HG02973 (cell line): ENCODE measurements at regions not wholly inside any gene's neighbourhood (a gene's known extent, or its start where the extent isn't known, plus 50 kb on each side); places are given as distances from the start of the nearest gene placed in this dataset.

Experiments used
- ATAC-seq: cut with Tn5 transposase; IDR thresholded peaks from one replicate; pipeline ENCODE4 v1.9.1; 2021; ENCODE audit warnings: moderate library complexity; ENCODE audit not compliant: unreplicated experiment

DNA sequence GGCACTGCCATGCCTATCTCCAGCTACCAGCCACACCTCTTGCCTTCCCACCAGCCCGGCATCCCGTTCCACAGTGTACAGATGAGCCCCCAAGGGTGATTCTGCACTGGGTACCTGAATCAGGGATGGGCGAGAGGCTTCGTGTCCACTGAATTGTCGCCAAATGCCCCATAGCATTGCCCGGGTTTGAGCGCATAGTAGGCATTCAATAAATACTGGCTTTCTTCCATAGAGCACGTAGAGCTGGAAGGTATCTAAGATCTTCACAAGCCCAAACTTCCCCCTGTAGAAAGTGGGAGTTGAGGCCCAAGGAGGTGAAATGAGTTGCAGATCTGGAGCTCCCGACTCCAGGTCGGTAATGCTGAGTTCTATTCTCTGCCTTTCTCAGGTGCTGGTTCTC lies 358.7 kb downstream of the LPIN1 start:
- no peak for ATAC-seq

DNA sequence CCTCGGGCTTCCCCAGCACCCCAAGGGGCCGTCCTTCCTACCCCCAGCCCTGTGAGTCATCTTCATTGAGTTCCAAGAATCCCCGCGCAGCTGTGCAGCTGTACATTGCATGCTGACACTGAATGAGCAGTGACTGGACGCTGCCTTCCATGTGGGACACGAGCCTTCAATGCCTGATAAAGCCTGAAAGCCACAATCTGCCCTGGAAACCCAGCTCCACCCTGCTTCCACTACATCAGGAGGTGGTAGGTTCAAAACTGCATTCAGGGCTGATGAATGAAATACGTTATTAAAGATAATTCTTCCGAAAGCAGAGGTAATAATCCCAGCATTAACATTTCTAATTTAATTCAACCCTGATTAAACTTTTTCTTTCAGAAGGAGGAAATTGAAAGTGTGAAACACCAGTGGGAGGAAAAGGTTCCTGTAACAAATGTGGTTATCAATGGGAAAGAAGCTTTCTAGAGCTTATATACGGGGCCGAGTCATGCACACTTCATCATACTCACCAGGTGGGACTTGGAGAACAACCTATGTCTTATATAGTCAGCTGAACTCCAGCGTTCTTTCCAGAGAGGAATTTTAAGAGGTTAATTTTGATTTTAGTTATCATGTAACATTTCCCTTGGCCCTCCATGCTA lies 360.1 kb downstream of the LPIN1 start:
- ATAC-seq: no peak

DNA sequence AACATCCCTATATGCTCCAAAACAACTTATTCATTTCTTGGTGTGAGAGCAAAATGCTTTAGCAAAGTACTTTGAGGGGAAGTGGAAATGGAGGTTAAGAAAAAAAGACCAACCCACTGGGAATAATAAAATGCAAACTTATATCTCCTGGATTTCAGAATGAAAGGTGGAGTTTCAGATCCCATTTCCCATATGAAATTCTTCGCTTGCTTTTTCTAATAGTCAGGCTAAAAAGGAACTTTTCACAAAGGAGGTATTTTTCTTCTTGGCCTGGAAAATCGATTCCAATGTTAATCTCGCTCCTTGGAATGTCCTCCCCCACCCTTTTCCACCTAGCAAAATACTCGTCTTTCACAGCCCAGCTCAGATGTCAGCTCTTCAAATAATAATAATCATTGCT lies 360.9 kb downstream of the LPIN1 start:
- ATAC-seq: no peak

DNA sequence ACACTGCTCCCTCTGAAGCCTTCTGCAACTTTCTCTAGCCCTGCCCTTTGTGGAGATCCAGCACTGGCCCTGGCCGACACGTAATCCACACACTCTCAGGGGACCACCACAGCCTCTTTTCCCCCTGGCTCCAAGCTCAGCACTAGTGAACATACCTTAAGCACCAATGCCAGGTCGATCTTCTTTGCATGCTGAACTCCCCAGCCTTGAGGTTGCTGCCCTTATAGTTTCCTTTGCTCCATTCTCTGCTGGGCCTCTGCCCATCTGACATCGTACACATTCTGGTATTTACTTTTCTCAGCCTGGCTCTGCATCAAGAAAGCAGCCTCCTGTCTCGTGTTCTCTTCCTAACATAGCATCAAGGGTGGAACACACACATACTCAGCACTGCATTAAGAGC lies 361.5 kb downstream of the LPIN1 start:
- ATAC-seq: no peak

DNA sequence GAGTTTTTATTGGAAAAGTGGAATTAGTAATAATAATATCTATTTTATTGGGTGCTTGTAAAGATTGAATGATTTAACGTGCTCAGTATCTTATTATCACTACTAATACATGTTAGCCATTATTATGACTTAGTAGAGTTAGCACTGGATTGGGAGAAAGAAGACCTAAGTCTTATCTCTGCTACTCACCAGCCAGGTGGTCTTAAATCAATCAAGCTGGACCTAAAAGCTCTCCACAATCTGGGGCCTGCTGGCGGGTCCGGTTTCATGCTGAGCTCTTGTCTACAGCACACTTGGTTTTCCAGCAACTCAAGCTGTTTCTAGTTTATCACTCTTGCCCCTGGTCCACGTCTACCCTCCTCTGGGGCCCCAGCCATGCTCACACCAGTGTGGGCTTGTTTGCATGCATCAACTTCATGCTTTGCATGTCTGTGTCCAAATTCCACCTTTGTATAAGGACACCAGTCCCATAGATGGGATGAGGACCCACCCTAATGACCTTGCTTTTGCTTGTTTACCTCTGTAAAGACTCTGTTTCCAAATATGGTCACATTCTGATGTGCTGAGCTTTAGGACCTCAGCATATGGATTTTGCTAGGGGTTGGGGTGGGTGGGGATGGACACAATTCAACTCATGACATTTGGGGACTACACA lies 363.1 kb downstream of the LPIN1 start:
- ATAC-seq: no peak

DNA sequence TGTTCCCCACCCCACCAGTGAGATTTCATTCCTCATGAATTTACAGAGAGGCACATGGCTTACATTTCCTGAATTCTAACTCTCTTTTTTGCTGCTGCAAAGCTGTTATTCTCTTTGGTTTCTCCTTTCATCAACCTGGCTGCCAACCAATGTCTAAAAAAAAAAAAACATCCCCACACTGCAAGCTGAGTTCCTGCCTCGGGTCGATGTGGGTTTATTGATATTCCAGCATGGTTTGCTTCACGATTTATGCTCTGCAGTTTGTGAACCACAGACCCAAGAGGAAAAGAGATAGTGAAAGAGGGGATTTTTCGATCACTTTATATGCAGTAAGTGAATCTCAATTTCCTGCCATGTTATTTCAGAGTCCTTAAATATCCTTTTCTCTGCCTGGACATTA lies 363.6 kb downstream of the LPIN1 start:
- no peak for ATAC-seq

DNA sequence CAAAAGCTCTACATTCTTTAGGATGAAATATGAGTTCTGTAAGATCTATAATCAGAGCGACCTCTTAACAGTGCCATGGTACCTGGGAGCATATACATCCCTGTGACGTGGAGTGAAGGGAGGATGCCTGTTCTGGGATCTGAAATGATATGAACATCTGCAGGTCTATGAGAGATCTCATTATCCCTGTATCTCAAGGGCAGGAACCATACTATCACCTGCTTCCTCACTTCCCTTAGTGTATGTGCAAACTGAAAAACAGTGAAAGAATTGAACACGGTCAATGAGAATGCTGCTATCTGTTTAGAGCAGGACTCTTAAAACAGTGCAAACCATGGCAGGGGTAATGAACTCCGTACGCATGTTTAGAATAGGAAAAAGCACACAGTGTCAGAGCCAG lies 364.0 kb downstream of the LPIN1 start:
- ATAC-seq: no peak

- ATAC-seq: no peak
Measured at GRCh38 chr2:12113412-12113811, 367.0 kb downstream of the LPIN1 start.

- no peak for ATAC-seq
Measured at GRCh38 chr2:12114816-12115215, 368.4 kb downstream of the LPIN1 start.

DNA sequence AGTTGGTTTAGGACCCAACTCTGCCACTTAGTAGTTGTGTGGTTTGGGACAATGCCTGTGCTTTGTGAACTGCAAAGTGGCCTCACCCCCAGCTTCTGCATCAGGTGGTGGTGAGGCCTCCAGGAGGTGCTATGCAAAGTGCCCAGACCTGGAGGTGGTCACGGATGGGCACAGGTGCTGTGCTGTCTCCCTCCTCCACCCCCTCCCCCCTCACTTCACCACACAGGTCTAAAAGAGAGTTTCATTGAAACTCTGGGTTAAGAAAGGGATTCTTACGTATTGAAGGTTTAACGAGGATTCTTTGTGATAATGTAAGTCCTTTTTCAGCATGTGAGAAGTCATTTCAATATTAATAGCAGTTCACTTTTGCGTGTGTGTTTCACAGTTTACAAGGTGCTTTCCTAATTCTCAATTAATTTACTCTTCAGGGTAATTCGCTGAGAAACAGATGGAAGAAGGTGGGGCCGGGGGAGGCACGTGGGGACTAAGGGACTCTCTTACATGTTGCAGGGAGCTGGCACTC lies 369.9 kb downstream of the LPIN1 start:
- ATAC-seq: peak; percentile 62

- no peak for ATAC-seq
Measured at GRCh38 chr2:12119841-12120240, 373.4 kb downstream of the LPIN1 start.

- ATAC-seq: no peak
Measured at GRCh38 chr2:12120281-12121150, 374.1 kb downstream of the LPIN1 start.

- ATAC-seq: no peak
Measured at GRCh38 chr2:12124790-12125189, 378.4 kb downstream of the LPIN1 start.

- ATAC-seq: no peak
Measured at GRCh38 chr2:12126318-12126717, 379.9 kb downstream of the LPIN1 start.

DNA sequence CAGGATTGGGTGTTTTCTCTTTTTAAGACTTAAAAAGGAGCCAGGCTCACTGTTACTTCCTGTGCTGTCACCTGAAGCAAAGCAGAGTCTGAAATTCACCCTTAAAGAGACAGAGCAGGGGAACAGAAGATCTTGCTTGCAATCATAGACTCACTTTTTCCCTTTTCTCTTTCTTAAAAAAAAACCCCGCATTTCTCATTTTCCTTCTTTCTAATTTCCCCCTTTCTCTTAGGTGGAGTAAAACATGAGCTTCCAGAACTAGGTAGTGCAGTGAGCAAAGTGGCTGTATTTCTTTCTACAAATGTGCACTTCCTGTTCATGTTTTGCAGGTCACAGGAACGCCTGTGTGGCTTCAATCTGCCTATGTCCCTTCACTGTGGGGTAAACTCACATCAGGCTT lies 381.2 kb downstream of the LPIN1 start:
- ATAC-seq: no peak

- no peak for ATAC-seq
Measured at GRCh38 chr2:12131975-12132374, 385.5 kb downstream of the LPIN1 start.

DNA sequence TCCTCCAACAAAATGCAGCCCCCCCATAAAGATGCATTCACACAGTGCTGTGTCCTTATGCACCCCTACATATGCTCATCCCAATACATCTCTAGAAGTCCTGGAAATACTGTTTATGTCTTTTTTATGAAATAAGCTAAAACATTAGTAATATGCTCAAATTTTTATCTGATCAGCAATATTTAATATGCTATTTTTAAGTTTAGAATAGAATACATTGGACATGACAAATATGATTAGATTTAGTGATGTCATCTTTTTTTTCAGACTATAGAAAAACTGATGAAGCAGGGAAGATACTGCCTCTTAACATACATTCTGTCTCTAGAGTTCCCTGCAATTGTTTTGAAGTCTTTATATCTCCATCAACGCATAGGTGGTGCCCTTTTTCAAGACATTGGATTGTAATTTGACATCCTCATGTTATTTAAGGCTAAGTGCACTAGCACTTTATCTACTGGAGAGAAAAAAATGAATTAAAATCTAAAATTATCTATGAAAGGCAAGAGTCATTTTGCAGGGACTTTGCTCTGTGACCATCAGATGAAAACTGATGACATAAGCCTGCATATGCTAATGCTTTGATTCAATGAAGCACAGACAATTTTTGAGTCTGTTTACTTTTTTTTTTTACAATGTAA lies 395.3 kb downstream of the LPIN1 start:
- ATAC-seq: no peak

GRCh38 chr2:12151716-12152115 lies 405.3 kb downstream of the LPIN1 start:
- no peak for ATAC-seq

DNA sequence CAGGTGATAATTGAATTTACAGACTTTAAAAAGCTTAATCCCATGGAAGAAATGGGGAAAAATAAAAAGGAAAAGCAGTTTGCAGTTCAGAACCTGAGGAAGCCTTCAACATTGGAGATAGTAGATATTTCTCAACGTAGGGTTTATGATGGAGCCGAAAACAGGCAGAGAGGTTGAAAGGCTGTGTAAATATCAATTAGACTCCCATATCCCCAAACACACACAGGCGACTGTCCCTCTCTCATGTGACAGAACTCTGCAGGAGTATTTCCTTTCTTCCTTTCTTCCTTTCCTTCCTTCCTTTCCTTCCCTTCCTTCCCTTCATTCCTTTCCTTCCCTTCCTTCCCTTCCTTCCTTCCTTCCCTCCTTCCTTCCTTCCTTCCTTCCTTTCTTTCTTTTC lies 406.5 kb downstream of the LPIN1 start:
- no peak for ATAC-seq

DNA sequence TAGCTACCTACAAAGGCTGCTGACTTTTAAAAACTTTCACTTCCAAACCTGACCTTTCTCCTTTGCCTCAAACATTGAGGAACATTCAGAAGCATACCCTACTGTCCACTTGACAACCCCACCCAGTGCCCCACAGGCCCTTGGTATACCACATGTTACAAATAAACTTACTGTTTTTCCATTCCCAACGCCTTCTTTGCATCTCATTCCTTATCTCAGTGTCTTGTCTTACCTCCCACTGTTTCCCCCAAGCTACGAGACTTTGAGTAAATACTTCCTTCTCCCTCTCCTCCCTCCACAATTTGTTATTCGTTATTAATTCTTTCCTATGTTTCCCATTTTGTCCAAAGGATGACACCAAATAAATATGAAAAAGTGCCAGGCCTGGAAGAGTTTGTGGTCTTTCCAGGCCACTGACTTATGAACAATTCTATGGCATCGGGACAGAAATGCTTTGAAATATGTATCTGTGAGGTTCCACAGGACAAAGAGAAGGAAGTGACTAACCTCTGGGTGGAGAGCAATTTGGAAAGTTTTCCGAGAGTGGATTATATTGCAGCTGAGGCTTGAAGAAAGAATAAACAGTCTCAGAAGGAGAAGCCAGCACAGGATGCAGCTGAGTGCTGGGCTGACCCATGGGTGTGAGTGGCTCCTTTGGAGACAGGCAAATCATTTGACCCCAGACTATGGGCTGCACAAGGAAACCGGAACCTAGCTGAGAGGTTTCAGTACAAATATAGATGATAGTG lies 409.0 kb downstream of the LPIN1 start:
- no peak for ATAC-seq

DNA sequence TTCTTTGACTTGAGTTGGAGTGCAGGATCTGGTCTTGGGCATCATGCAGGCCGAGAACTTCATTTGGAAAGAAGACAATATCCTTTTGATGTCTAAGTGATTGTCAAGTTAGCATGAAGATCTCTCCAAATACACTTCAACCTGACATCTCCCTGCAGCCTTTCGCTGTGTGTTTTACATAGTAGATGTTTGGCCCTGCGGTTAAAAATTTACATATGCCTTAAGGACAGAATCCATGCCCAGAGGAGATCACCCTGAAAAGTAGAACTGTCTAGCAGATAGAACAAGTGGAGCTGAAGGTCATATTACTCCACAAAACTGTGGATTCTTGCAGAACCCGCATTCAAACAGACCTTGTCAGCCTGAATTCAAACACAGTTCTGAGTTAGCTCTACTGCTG lies 409.9 kb downstream of the LPIN1 start:
- ATAC-seq: no peak
